HG02970 (cell line): ENCODE measurements at regions not wholly inside any gene's neighbourhood (a gene's known extent, or its start where the extent isn't known, plus 50 kb on each side); places are given as distances from the start of the nearest gene placed in this dataset.
A peak's percentile ranks its signal among the peaks of the same experiment; 100 is the strongest.

Experiments used
- ATAC-seq: cut with Tn5 transposase; IDR thresholded peaks from one replicate; pipeline ENCODE4 v1.9.1; 2021; ENCODE audit warnings: mild to moderate bottlenecking, moderate library complexity, moderate number of reproducible peaks; ENCODE audit not compliant: unreplicated experiment, low FRiP score

DNA sequence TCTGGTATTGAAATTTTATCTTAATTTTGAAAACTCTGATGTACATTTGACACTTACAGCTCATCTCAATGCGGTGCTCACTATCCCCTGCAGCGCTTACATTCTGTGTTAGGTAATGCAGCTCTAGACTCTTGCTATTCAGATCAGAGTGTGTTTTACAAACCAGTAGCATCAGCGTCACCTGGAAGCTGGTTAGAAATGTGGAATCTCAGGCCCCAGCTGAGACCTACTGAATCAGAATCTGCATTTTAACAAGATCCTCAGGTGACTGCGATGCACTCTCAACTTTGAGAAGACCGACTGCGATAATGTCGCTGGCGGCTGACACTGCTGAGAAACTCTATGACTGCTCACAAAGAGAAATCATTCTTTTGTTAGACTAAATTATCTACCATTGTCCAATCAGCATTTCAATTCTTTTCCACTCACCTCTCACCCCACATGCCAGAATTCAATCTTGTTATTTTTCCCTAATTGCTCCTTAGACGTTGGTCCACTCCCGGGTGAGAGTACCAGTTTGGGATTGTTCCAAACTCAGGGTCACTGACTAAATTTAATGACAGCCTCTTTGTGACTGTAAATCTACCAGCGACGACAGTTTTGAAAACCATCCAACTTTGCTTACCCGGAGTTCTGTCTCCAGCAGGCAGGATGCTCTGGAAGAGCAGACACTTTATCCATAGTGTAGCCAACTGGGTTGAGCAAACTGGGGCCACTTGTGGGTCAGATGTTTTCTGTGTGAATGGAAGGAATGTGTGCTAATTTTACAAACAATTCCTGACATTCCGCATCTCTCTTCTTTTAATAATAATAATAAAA lies 140.1 kb upstream of the BTBD3 start:
- no peak for ATAC-seq

GRCh38 chr20:11778206-11778570 lies 139.5 kb upstream of the BTBD3 start:
- ATAC-seq = no peak

DNA sequence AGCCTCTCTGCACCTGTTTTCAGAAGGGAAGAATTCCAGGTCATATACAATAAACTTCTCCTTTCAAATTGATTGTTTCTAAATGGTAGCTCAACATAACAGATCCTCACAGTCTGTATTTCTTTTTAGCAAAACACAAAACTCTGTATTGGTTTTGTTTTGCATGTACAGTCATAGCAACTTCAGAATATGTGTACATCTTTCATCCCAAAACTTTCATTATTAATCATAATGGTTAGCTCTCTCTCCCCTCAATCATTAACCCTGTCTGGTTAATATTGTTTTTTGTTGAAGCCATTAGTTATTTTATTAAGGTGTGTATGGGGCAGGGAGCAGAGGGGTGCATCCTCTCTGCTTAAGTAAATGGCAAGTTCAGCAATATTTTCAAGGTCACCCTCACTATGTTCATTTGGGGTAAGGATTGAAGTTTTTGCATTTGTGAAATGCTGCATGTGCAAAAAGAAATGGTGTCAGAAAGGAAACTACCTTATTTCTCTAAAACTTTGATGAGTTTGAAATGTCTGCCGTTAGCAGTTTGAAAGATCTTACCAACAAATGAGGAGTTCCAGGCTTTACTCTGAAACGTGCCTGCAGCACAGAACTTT lies 136.8 kb upstream of the BTBD3 start:
- peak; percentile 92 for ATAC-seq

DNA sequence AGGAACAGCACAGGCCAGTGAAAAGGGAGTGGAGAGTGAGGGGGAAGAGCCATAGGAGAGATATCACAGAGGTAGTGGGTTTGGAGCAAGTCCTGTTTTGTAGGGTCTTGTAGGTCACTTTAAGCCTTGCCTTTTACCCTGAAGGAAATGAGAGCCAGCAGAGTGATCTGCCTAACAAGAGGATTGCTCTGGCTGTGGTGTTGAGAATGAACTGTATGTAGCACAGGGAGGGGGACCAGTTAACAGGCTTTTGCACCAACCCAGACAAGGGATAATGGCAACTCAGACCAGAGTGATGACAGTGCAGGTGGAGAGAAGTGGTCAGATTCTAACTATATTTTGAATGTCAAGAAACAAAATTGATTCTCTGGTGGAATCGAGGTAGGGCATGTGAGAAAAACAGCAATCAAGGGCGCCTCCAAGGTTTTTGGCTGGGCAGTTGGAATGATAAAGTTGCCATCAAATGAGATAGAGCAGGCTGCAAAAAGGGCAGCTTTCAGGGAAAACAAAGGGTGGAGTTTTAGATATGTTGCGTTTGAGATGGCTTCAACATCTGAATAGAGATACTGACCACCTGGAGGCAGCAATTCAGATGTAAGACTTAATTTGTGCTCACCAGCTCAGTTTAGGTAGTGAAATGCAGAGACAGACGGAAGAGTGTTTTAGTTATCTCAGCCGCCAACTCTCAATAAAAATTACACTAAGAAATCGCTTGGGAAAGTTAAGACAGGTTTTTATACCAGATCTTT lies 134.4 kb upstream of the BTBD3 start:
- no peak for ATAC-seq

DNA sequence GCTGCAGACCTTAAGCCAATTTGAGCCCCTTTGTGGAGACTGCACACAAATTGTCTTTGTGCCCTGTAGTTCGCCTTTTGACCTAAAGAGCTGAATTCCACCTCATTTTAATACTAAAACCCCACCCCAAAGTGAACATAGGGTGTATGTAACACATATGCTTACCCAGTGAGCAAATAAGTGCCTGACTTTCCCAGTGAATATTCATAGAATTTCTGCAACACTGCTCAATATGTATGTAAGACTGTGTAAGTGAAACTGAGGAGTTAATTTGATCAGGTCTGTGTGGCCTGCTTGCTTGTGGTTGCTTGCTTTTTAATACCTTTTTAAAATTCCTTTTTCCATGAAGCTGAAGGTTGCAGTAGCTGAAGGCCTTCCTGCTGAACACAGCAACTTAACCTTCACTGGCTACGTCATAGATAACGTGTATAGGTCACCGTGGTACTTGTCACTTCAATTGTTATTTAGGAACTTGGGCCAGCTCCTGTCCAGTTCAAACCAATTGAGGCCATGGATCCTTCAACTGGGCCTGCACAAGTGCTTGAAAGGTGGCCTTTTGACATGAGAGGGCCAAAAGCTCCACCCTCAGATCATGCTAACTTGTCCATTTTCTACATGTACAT lies 131.7 kb upstream of the BTBD3 start:
- ATAC-seq = no peak

- ATAC-seq = no peak
Measured at GRCh38 chr20:11790046-11790445, 127.6 kb upstream of the BTBD3 start.

- no peak for ATAC-seq
Measured at GRCh38 chr20:11791316-11791715, 126.4 kb upstream of the BTBD3 start.

DNA sequence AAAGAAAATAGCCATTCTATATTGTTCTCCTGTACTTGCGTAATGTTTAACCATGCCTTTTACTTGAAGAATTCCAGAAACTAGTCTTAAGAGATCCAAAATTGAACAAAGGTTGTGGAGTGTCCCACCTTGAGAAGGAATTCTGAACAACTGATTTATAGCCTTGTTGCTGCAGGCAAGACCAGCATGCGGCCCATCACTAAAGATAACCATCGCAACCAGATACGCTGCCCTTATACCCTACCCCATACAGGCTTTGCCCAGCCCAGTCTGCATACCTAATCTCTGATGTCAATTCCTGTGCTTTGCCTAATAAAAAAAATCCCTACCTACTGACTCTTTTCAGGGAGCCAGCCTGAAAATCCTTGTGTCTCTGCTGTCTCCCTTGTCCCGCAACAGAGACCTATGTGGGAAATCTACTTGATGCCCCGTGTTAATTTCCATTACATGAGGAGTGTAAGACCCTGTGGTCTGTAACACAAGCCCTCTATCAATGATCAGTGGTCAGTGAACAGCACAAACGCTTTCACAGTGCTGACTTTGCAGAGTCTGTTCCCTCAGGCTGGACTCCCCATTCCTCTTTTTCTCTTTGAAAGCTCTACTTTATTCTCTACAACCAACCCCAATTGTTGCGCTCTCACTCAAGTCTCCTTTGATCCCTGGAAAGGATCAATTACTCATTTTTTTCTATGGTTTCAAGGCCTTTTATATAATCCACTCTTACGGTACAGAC lies 125.7 kb upstream of the BTBD3 start:
- no peak for ATAC-seq

- ATAC-seq = no peak
Measured at GRCh38 chr20:11792568-11792953, 125.1 kb upstream of the BTBD3 start.

DNA sequence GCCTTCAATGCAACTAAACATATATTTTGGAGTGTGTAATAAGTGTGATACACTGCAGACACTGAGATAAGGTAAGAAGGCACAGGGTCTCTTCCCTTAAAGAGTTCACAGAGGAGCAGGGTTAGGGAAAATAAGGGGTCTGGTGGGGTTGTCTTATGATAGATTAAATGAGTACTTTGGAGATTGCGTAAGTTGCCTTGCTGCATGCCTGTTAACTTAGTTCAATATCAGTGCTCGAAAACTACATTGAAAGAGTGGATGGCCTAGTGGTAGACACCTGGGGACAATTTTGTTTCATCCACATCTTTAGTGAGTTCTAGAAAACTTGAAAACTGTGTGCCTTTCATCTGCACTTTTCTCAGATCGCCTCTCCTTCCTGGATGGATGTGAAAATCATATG lies 123.2 kb upstream of the BTBD3 start:
- ATAC-seq = no peak

DNA sequence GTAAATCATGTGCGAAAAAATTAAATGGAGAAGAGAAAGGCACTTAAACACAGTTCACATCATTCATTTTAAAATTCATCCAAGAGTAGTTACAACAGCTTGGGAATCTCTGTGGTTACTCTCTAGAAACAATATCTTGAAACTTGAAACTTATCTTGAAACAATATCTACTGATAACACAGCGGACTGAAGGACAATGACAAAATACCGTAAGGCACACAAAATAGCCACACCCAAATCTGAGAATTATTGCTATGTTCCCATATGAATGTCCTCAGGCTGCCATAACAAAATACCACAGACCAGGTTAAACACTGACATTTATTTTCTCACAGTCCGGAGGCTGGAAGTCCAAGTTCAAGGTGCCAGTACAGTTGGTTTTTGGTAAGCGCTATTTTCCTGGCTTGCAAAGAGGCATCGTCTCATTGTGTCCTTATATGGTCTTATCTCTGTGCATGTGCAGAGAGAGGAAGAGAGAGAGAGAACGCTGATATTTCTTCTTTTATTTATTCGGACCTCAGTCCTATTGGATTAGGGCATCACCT lies 122.5 kb upstream of the BTBD3 start:
- ATAC-seq = no peak

DNA sequence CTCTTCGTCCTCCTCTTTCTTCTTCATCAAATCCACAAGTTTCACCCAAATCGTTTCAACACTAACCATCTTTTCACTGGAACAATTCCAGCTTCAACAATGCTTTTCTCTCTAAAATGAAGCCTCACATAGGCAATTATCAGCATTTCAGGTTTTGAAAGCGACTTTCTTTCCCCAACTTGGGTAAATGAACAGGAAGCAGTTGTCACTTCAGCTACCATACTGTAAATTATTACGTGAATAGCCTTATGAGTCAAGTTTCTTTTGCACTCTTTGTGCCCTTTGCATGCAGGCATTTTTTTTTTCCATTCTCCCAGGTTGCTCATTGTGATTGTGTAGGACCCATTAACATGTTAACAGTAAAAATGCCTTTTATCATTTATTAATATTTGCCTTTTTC lies 121.7 kb upstream of the BTBD3 start:
- no peak for ATAC-seq

GRCh38 chr20:11797156-11797555 lies 120.5 kb upstream of the BTBD3 start:
- no peak for ATAC-seq

GRCh38 chr20:11799281-11799684 lies 118.4 kb upstream of the BTBD3 start:
- ATAC-seq = no peak

GRCh38 chr20:11807054-11808048 lies 110.3 kb upstream of the BTBD3 start:
- no peak for ATAC-seq

DNA sequence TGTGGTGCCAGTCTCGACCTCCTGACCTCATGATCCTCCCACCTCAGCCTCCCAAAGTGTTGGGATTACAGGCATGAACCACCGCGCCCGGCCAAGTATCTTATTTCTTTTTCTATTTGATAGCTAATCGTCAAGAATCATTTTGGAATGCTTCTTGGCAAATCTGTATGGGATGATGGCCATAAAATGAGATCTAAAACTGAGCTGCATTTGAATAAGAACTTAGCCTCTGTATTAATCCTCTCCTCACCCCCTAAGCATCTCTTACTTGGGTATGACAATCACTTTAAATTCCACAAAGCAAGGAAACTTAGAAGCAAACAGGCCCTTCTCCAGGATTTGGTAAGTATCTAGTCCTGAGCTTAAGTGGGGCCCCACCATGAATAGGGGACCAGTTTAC lies 108.9 kb upstream of the BTBD3 start:
- ATAC-seq = no peak

- no peak for ATAC-seq
Measured at GRCh38 chr20:11810311-11811083, 107.2 kb upstream of the BTBD3 start.
